PC-3 (cell line): ENCODE measurements at regions not wholly inside any gene's neighbourhood (a gene's known extent, or its start where the extent isn't known, plus 50 kb on each side); places are given as distances from the start of the nearest gene placed in this dataset.

Experiments used
- ATAC-seq: fragments of 200-7000 bp; cut with Tn5 transposase; 2 replicates; pipeline ENCODE4 v1.9.1; 2020; ENCODE audit warnings: mild to moderate bottlenecking, moderate library complexity
- BruUV-seq: library from RNA; stranded (reverse); fragments of 400-500 nt; replicated peaks from 2 replicates; lab custom pipeline; 2021; lab: Mats Ljungman, UMichigan
- CTCF ChIA-PET: fragments of 300-600 bp; sonication (Branson Sonifier 250); formaldehyde crosslinking; loops from one replicate; lab custom pipeline; 2022; ENCODE audit warnings: antibody characterized with exemption; lab: Charles Lee
- POLR2A ChIA-PET: fragments of 300-600 bp; sonication (Branson Sonifier 250); formaldehyde crosslinking; loops from one replicate; lab custom pipeline; 2022; ENCODE audit warnings: antibody characterized with exemption; ENCODE audit not compliant: unreplicated experiment; lab: Charles Lee
- DNase-seq: peaks from one replicate; pipeline ENCODE4 v3.0.0-alpha.2; 2015
- H2AFZ ChIP-seq: fragments of 300-600 bp; sonication (generic); 2 replicates; pipeline ENCODE4 v1.6.0; 2016; ENCODE audit warnings: antibody characterized with exemption, low read length
- H3F3A ChIP-seq: fragments of 300-600 bp; sonication (generic); one replicate; pipeline ENCODE4 v1.6.0; 2017; ENCODE audit warnings: antibody characterized with exemption, low read length, control low read depth, mild to moderate bottlenecking; ENCODE audit not compliant: unreplicated experiment
- H3K27ac ChIP-seq: fragments of 300-600 bp; sonication (generic); 2 replicates; pipeline ENCODE4 v1.5.1; 2016; ENCODE audit warnings: mild to moderate bottlenecking, low read length
- H3K27me3 ChIP-seq: fragments of 300-600 bp; sonication (generic); 2 replicates; pipeline ENCODE4 v1.6.1; 2016; ENCODE audit warnings: low read length, mixed read lengths
- H3K36me3 ChIP-seq: fragments of 300-600 bp; sonication (generic); 2 replicates; pipeline ENCODE4 v1.6.1; 2016; ENCODE audit warnings: low read depth, mixed run types, low read length, mixed read lengths
- H3K4me1 ChIP-seq: fragments of 300-600 bp; sonication (generic); 2 replicates; pipeline ENCODE4 v1.5.1; 2016; ENCODE audit warnings: low read length; ENCODE audit not compliant: insufficient read depth
- H3K4me2 ChIP-seq: fragments of 300-600 bp; sonication (generic); 2 replicates; pipeline ENCODE4 v1.6.0; 2016; ENCODE audit warnings: low read length
- H3K4me3 ChIP-seq: fragments of 300-600 bp; sonication (generic); 2 replicates; pipeline ENCODE4 v1.5.1; 2016; ENCODE audit warnings: mild to moderate bottlenecking, low read length, mixed read lengths
- H3K79me2 ChIP-seq: fragments of 300-600 bp; sonication (generic); 2 replicates; pipeline ENCODE4 v1.6.1; 2017; ENCODE audit warnings: low read length, mixed read lengths
- H3K9ac ChIP-seq: fragments of 300-600 bp; sonication (generic); 2 replicates; pipeline ENCODE4 v1.6.0; 2016; ENCODE audit warnings: mild to moderate bottlenecking, low read length
- H3K9me2 ChIP-seq: fragments of 300-600 bp; sonication (generic); replicated peaks from 2 replicates; pipeline ENCODE4 v1.6.1; 2016; ENCODE audit warnings: mixed run types, low read length, mixed read lengths
- H3K9me3 ChIP-seq: fragments of 300-600 bp; sonication (generic); 2 replicates; pipeline ENCODE4 v1.6.1; 2016; ENCODE audit warnings: low read length, mixed read lengths
- H4K20me1 ChIP-seq: fragments of 300-600 bp; sonication (generic); 2 replicates; pipeline ENCODE4 v1.6.1; 2016; ENCODE audit warnings: low read length, mixed read lengths
- CTCF ChIP-seq: fragments of 300-600 bp; sonication (generic); conservative IDR thresholded peaks from 2 replicates; pipeline ENCODE4 v1.5.1; 2017; ENCODE audit warnings: antibody characterized with exemption, low read depth, mild to moderate bottlenecking, low read length
- EZH2 ChIP-seq: fragments of 300-600 bp; sonication (generic); IDR thresholded peaks from one replicate; pipeline ENCODE4 v1.6.1; 2017; ENCODE audit warnings: antibody characterized with exemption, mild to moderate bottlenecking, low read length; ENCODE audit not compliant: unreplicated experiment
- EZH2phosphoT487 ChIP-seq: fragments of 300-600 bp; sonication (generic); IDR thresholded peaks from 2 replicates; pipeline ENCODE4 v1.6.1; 2018; ENCODE audit warnings: mild to moderate bottlenecking, antibody characterized with exemption, low read length, borderline replicate concordance
- intact Hi-C: fragments of 100-400 bp; cut with micrococcal nuclease; formaldehyde crosslinking; loops from 2 replicates; pipeline ENCODE4 v1.9.0; 2023

- H3K9me2 ChIP-seq = no peaks in the 10 kb centered on the region
- no peak overlapping the region for H3K9ac ChIP-seq
- no peaks in the 10 kb centered on the region for H3F3A ChIP-seq
- no peaks in the 10 kb centered on the region for H3K4me1 ChIP-seq
- no peak overlapping the region for H3K4me3 ChIP-seq
- no peaks in the 10 kb centered on the region for H3K9me3 ChIP-seq
- no peak overlapping the region for H3K27ac ChIP-seq
- no peak for ATAC-seq
- TF ChIP-seq EZH2phosphoT487 = no peak
- TF ChIP-seq EZH2 = no peak
- no peak for TF ChIP-seq CTCF
- peaks cover 8% of the 10 kb centered on the region; the same call in 1 of the 2 replicates for H3K27me3 ChIP-seq
- DNase-seq = no peak
- no peak overlapping the region for H3K4me2 ChIP-seq
- CTCF ChIA-PET = no interaction called here
- intact Hi-C loops = no loop called here
- POLR2A ChIA-PET = no interaction called here
- H3K36me3 ChIP-seq = no peaks in the 10 kb centered on the region
- no peak overlapping the region for H2AFZ ChIP-seq
- no TSS peak for BruUV-seq
- no peaks in the 10 kb centered on the region for H4K20me1 ChIP-seq
- no peaks in the 10 kb centered on the region for H3K79me2 ChIP-seq
Observed at GRCh38 chr1:208418667-208419066, 174.5 kb upstream of the PLXNA2 start.

- Histone ChIP-seq H3K4me1 (no peaks in the 10 kb centered on the region), H4K20me1 (no peaks in the 10 kb centered on the region), H3K79me2 (no peaks in the 10 kb centered on the region), H3F3A (no peaks in the 10 kb centered on the region), H3K9me2 (no peaks in the 10 kb centered on the region), H3K27me3 (peaks cover 8% of the 10 kb centered on the region; the same call in 1 of the 2 replicates), H2AFZ (no peak overlapping the region), H3K27ac (no peak overlapping the region), H3K9ac (no peak overlapping the region), H3K36me3 (no peaks in the 10 kb centered on the region), H3K9me3 (no peaks in the 10 kb centered on the region), H3K4me2 (no peak overlapping the region), H3K4me3 (no peak overlapping the region)
- TF ChIP-seq CTCF (no peak), EZH2phosphoT487 (no peak), EZH2 (no peak)
- intact Hi-C loops = no loop called here
- ChIA-PET CTCF (interaction anchor here (0.6 kb wide), 1 partner anchor 272 kb away, joined by 3 read pairs; no protein-coding TSS in a partner anchor), POLR2A (no interaction called here)
- ATAC-seq (no peak), DNase-seq (no peak)
- no TSS peak for BruUV-seq
Observed at GRCh38 chr1:208419746-208420420, 175.7 kb upstream of the PLXNA2 start.

- H3K79me2 ChIP-seq = no peaks in the 10 kb centered on the region
- BruUV-seq = no TSS peak
- no peaks in the 10 kb centered on the region for H3K9me3 ChIP-seq
- no peaks in the 10 kb centered on the region for H3F3A ChIP-seq
- CTCF ChIA-PET = interaction anchor here (0.6 kb wide), 1 partner anchor 272 kb away, joined by 3 read pairs; no protein-coding TSS in a partner anchor
- H3K36me3 ChIP-seq = no peaks in the 10 kb centered on the region
- ATAC-seq = no peak
- H4K20me1 ChIP-seq = no peaks in the 10 kb centered on the region
- H3K27me3 ChIP-seq = peaks cover 8% of the 10 kb centered on the region; the same call in 1 of the 2 replicates
- no peaks in the 10 kb centered on the region for H3K4me1 ChIP-seq
- H3K9me2 ChIP-seq = no peaks in the 10 kb centered on the region
- no peak overlapping the region for H3K27ac ChIP-seq
- no peak overlapping the region for H3K4me3 ChIP-seq
- DNase-seq = no peak
- no peak overlapping the region for H2AFZ ChIP-seq
- no peak overlapping the region for H3K4me2 ChIP-seq
- no peak overlapping the region for H3K9ac ChIP-seq
- intact Hi-C loops = no loop called here
- no peak for TF ChIP-seq CTCF
- no peak for TF ChIP-seq EZH2phosphoT487
- no peak for TF ChIP-seq EZH2
- POLR2A ChIA-PET = no interaction called here
Observed at GRCh38 chr1:208420696-208421095, 176.5 kb upstream of the PLXNA2 start.
